HL-60 (cell line): ENCODE measurements at regions not wholly inside any gene's neighbourhood (a gene's known extent, or its start where the extent isn't known, plus 50 kb on each side); places are given as distances from the start of the nearest gene placed in this dataset.
A peak's percentile ranks its signal among the peaks of the same experiment; 100 is the strongest.

Source experiments
- DNase-seq, 2 experiments: peaks; one replicate each; pipeline ENCODE4 v3.0.0-alpha.2; 2010 to 2020; ENCODE audit warnings: low read depth in 1 of 2, low spot score in 1 of 2
- H3K27ac ChIP-seq: fragments of 250-450 bp; sonication (Bioruptor Pico); replicated peaks from 2 replicates; pipeline ENCODE4 v1.5.1; 2020; ENCODE audit warnings: mild to moderate bottlenecking, moderate library complexity
- H3K27me3 ChIP-seq: fragments of 250-450 bp; sonication (Bioruptor Pico); 2 replicates; pipeline ENCODE4 v1.5.1; 2021; ENCODE audit warnings: mild to moderate bottlenecking, moderate library complexity; ENCODE audit not compliant: insufficient read depth, poor library complexity, severe bottlenecking
- H3K4me3 ChIP-seq: replicated peaks from 2 replicates; pipeline ENCODE4 v1.5.1; 2011; ENCODE audit warnings: mild to moderate bottlenecking, control low read depth, low read length; ENCODE audit not compliant: insufficient read depth
- CTCF ChIP-seq: IDR thresholded peaks from one replicate; pipeline ENCODE4 v1.5.1; 2011; ENCODE audit warnings: low read length, control low read depth, inconsistent platforms; ENCODE audit not compliant: insufficient read depth
- GABPA ChIP-seq: IDR thresholded peaks from 2 replicates; pipeline ENCODE4 v1.6.1; 2012; ENCODE audit warnings: low read depth
- POLR2AphosphoS5 ChIP-seq: IDR thresholded peaks from 2 replicates; pipeline ENCODE4 v1.6.1; 2012; ENCODE audit warnings: low read depth
- REST ChIP-seq: IDR thresholded peaks from 2 replicates; pipeline ENCODE4 v1.6.1; 2012; ENCODE audit warnings: low read depth; ENCODE audit not compliant: insufficient replicate concordance
- SPI1 ChIP-seq: IDR thresholded peaks from 2 replicates; pipeline ENCODE4 v1.6.1; 2012; ENCODE audit warnings: low read depth, mild to moderate bottlenecking, borderline replicate concordance

DNA sequence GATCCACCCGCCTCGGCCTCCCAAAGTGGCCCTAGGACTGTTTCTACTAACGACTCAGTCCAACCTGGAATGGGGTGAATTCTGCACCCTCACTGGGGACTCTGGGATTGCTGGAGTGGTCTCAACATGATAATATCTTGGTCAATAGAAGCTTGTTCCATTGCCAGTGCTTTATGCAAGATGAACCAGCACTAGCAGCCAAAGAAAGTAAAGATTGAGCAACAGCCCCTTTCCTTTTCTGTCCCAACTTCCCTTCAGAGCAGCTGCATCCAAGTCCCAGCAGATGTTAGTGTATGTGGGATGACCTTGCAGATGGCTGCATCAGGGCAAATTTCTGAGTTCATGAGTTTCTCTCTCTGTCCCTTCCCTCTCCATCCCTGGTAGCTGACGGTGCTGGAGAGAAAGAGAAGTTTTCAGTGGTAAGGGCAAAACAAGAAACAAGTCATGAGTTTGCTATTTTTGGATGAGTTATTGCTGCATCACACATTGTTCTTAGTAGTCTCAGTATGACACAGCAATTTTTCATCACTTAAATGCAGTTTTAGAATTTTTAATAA is 183.6 kb upstream of the EDNRB start:
- Histone ChIP-seq H3K4me3 (no peak overlapping the region), H3K27ac (no peak overlapping the region), H3K27me3 (no peaks in the 10 kb centered on the region)
- TF ChIP-seq POLR2AphosphoS5 (peak; percentile 95), SPI1 (peak; percentile 60; the same call in 1 of the 2 replicates), REST (no peak)
- DNase-seq = peak; percentile 74 to 82

- TF ChIP-seq POLR2AphosphoS5 (no peak), CTCF (no peak), SPI1 (no peak), REST (no peak), GABPA (no peak)
- no peak for DNase-seq
- Histone ChIP-seq H3K27me3 (no peaks in the 10 kb centered on the region), H3K27ac (no peak overlapping the region), H3K4me3 (no peak overlapping the region)
Observed at GRCh38 chr13:78100486-78100885, 181.9 kb upstream of the EDNRB start.

DNA sequence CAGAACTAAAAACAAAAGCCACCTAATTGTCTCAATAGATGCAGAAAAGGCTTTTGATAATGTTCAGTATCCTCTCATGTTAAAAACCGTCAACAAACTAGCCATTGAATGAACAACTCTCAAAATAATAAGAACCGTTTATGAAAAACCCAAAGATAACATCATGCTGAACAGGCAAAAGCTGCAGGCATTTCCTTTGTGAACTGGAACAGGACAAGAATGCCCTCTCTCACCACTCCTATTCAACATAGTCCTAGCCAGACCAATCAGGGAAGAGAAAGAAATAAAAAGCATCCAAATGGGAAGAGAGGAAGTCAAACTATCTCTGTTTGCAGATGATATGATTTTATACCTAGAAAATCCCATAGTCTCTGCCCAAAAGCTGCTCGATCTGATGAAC is 179.6 kb upstream of the EDNRB start:
- no peak for TF ChIP-seq GABPA
- TF ChIP-seq SPI1 = no peak
- Histone ChIP-seq H3K4me3 (no peak overlapping the region), H3K27ac (no peak overlapping the region), H3K27me3 (no peaks in the 10 kb centered on the region)
- no peak for DNase-seq

DNA sequence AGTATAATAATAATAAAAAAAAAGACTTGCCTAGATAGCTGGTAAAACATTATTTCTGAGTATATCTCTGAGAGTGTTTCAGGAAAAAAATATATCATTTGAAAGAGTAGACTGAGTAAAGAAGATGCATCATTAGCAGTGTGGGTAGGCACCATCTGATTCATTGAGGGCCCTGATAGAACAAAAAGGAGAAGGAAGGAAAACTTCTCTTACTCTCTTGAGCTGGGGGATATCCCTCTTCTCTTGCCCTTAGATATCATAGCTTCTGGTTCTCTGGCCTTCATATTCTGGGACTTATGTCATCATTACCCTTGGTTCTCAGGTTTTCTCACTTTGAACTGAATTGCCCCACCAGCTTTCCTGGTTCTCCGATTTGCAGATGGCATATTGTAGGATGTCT is 177.6 kb upstream of the EDNRB start:
- no peak overlapping the region for H3K27ac ChIP-seq
- TF ChIP-seq REST (no peak), POLR2AphosphoS5 (no peak), CTCF (no peak)
- DNase-seq = no peak
- H3K27me3 ChIP-seq = no peaks in the 10 kb centered on the region
- no peak overlapping the region for H3K4me3 ChIP-seq
